ENCODE measurements at regions not wholly inside any gene's neighbourhood (a gene's known extent, or its start where the extent isn't known, plus 50 kb on each side); places are given as distances from the start of the nearest gene placed in this dataset.

DNA sequence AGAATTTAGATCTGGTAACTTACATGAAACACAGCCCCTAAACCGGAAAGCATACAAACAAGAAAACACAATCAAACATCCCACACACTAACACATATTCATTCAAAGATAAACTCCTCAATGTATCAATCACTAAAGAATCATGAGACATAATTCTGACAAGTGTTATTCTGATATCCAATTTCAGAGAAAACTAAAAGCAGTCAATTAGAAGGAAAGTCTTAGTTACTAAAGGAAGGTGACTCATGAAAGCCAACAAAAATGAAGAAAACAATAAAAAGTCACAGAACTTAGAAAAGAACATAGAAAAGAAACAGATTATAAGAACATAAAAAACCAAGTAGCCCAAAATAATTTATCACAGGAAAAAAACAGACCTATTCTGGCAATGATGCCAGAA lies 57.2 kb downstream of the ZZZ3 start:
- no peak overlapping the region for H2BK15ac ChIP-seq (ENCODE audit: low read depth, poor library complexity, severe bottlenecking)
- no peak overlapping the region for H3K23ac ChIP-seq (ENCODE audit: low read length in 2 of 2)
- no peak for DNase-seq
- no peaks in the 10 kb centered on the region for H3K27me3 ChIP-seq (ENCODE audit: control insufficient read depth in 1 of 2, insufficient read depth in 1 of 2, low read length in 2 of 2)
- H2BK12ac ChIP-seq (ENCODE audit: low read length in 2 of 2): no peak overlapping the region
- H3K4ac ChIP-seq (ENCODE audit: low read depth in 1 of 2, low read length in 2 of 2): no peak overlapping the region
- no peaks in the 10 kb centered on the region for H3K4me1 ChIP-seq (ENCODE audit: control insufficient read depth, insufficient read depth, low read depth, low read length)
- no peak overlapping the region for H4K91ac ChIP-seq (ENCODE audit: low read length)
- no peak overlapping the region for H2AK5ac ChIP-seq (ENCODE audit: low read length, severe bottlenecking)
- 89% methylated on average over 1 of the region's 1 CpG for WGBS
- no peak overlapping the region for H2AFZ ChIP-seq (ENCODE audit: low read depth, low read length)
- H2BK5ac ChIP-seq (ENCODE audit: low read depth, low read length, poor library complexity, severe bottlenecking): no peak overlapping the region
- H4K8ac ChIP-seq (ENCODE audit: low read length): no peak overlapping the region
- H2BK120ac ChIP-seq (ENCODE audit: low read depth, low read length): no peak overlapping the region
- H3K79me1 ChIP-seq (replicated peaks; ENCODE audit: low read length, poor library complexity, severe bottlenecking): peaks cover 24% of the 10 kb centered on the region
- no peak overlapping the region for H3K4me2 ChIP-seq (ENCODE audit: low read length, poor library complexity, severe bottlenecking)
- no peaks in the 10 kb centered on the region for H3K9me3 ChIP-seq (ENCODE audit: control insufficient read depth, low read length)
- H3K18ac ChIP-seq (ENCODE audit: low read depth in 1 of 2, low read length in 2 of 2): no peak overlapping the region
- H3K27ac ChIP-seq (ENCODE audit: low read length, poor library complexity, severe bottlenecking): no peak overlapping the region
- no peak overlapping the region for H3K9ac ChIP-seq (ENCODE audit: low read length)
- no peak overlapping the region for H3K14ac ChIP-seq (ENCODE audit: low read length in 2 of 2)
- peaks cover 16 to 72% of the 10 kb centered on the region in 2 experiments for H3K36me3 ChIP-seq (ENCODE audit: control insufficient read depth in 1 of 2, insufficient read depth in 2 of 2, low read depth in 1 of 2, low read length in 2 of 2)
- H3K4me3 ChIP-seq (ENCODE audit: insufficient read depth in 1 of 2, low read depth in 1 of 2, low read length in 2 of 2): no peak overlapping the region

GRCh38 chr1:77624102-77624501 lies 58.4 kb downstream of the ZZZ3 start:
- Histone ChIP-seq H3K14ac (ENCODE audit: low read length in 2 of 2) (no peak overlapping the region), H3K9ac (ENCODE audit: low read length) (no peak overlapping the region), H3K79me1 (replicated peaks; ENCODE audit: low read length, poor library complexity, severe bottlenecking) (peaks cover 18% of the 10 kb centered on the region), H3K4ac (ENCODE audit: low read depth in 1 of 2, low read length in 2 of 2) (no peak overlapping the region), H2BK120ac (ENCODE audit: low read depth, low read length) (no peak overlapping the region), H3K4me1 (ENCODE audit: control insufficient read depth, insufficient read depth, low read depth, low read length) (no peaks in the 10 kb centered on the region), H3K27ac (ENCODE audit: low read length, poor library complexity, severe bottlenecking) (no peak overlapping the region), H3K36me3 (ENCODE audit: control insufficient read depth in 1 of 2, insufficient read depth in 2 of 2, low read depth in 1 of 2, low read length in 2 of 2) (peaks cover 10 to 72% of the 10 kb centered on the region in 2 experiments), H3K4me2 (ENCODE audit: low read length, poor library complexity, severe bottlenecking) (no peak overlapping the region), H2AK5ac (ENCODE audit: low read length, severe bottlenecking) (no peak overlapping the region), H3K9me3 (ENCODE audit: control insufficient read depth, low read length) (no peaks in the 10 kb centered on the region), H2BK15ac (ENCODE audit: low read depth, poor library complexity, severe bottlenecking) (no peak overlapping the region), H3K27me3 (ENCODE audit: control insufficient read depth in 1 of 2, insufficient read depth in 1 of 2, low read length in 2 of 2) (no peaks in the 10 kb centered on the region), H3K18ac (ENCODE audit: low read depth in 1 of 2, low read length in 2 of 2) (no peak overlapping the region), H4K8ac (ENCODE audit: low read length) (no peak overlapping the region), H3K23ac (ENCODE audit: low read length in 2 of 2) (no peak overlapping the region), H2AFZ (ENCODE audit: low read depth, low read length) (no peak overlapping the region), H2BK12ac (ENCODE audit: low read length in 2 of 2) (no peak overlapping the region), H2BK5ac (ENCODE audit: low read depth, low read length, poor library complexity, severe bottlenecking) (no peak overlapping the region), H4K91ac (ENCODE audit: low read length) (no peak overlapping the region), H3K4me3 (ENCODE audit: insufficient read depth in 1 of 2, low read depth in 1 of 2, low read length in 2 of 2) (no peak overlapping the region)
- DNase-seq: no peak

- Histone ChIP-seq H4K91ac (ENCODE audit: low read length) (no peak overlapping the region), H2AK5ac (ENCODE audit: low read length, severe bottlenecking) (no peak overlapping the region), H2BK12ac (ENCODE audit: low read length in 2 of 2) (no peak overlapping the region), H3K4ac (ENCODE audit: low read depth in 1 of 2, low read length in 2 of 2) (no peak overlapping the region), H3K4me1 (ENCODE audit: control insufficient read depth, insufficient read depth, low read depth, low read length) (no peaks in the 10 kb centered on the region), H3K27me3 (ENCODE audit: control insufficient read depth in 1 of 2, insufficient read depth in 1 of 2, low read length in 2 of 2) (no peaks in the 10 kb centered on the region), H3K18ac (ENCODE audit: low read depth in 1 of 2, low read length in 2 of 2) (no peak overlapping the region), H2BK15ac (ENCODE audit: low read depth, poor library complexity, severe bottlenecking) (no peak overlapping the region), H3K27ac (ENCODE audit: low read length, poor library complexity, severe bottlenecking) (no peak overlapping the region), H3K9ac (ENCODE audit: low read length) (no peak overlapping the region), H3K23ac (ENCODE audit: low read length in 2 of 2) (no peak overlapping the region), H3K79me1 (replicated peaks; ENCODE audit: low read length, poor library complexity, severe bottlenecking) (peaks cover 16% of the 10 kb centered on the region), H3K14ac (ENCODE audit: low read length in 2 of 2) (no peak overlapping the region), H2BK120ac (ENCODE audit: low read depth, low read length) (no peak overlapping the region), H3K9me3 (ENCODE audit: control insufficient read depth, low read length) (no peaks in the 10 kb centered on the region), H3K4me3 (ENCODE audit: insufficient read depth in 1 of 2, low read depth in 1 of 2, low read length in 2 of 2) (no peak overlapping the region), H3K36me3 (ENCODE audit: control insufficient read depth in 1 of 2, insufficient read depth in 2 of 2, low read depth in 1 of 2, low read length in 2 of 2) (peaks cover 9 to 74% of the 10 kb centered on the region in 2 experiments), H3K4me2 (ENCODE audit: low read length, poor library complexity, severe bottlenecking) (no peak overlapping the region), H2BK5ac (ENCODE audit: low read depth, low read length, poor library complexity, severe bottlenecking) (no peak overlapping the region), H2AFZ (ENCODE audit: low read depth, low read length) (no peak overlapping the region), H4K8ac (ENCODE audit: low read length) (no peak overlapping the region)
- DNase-seq: no peak
- 100% methylated on average over 2 of the region's 2 CpGs for WGBS
These were observed 59.4 kb downstream of the ZZZ3 start for GRCh38 chr1:77623066-77623465.

DNA sequence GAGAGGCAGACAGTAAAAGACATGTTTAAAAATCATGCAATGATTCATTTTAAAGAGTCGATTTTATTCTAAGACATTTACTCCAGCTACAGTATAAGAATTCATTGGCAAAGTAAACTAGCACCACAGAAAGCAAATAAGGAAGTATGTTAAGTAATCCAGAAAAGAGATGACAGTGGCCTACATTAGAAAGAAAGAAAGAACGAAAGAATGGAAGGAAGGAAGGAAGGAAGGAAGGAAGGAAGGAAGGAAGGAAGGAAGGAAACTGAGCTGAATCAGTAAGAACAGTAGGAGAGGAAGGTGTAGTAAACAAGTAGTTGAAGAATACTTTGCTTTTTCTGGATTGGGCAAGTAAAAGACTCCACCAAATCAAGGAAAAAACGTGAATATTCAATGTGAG lies 62.2 kb downstream of the ZZZ3 start:
- no peak overlapping the region for H2AK5ac ChIP-seq (ENCODE audit: low read length, severe bottlenecking)
- H3K23ac ChIP-seq (ENCODE audit: low read length in 2 of 2): no peak overlapping the region
- no peak overlapping the region for H4K91ac ChIP-seq (ENCODE audit: low read length)
- no peak for DNase-seq
- no peak overlapping the region for H2AFZ ChIP-seq (ENCODE audit: low read depth, low read length)
- H2BK15ac ChIP-seq (ENCODE audit: low read depth, poor library complexity, severe bottlenecking): no peak overlapping the region
- H3K36me3 ChIP-seq (ENCODE audit: control insufficient read depth in 1 of 2, insufficient read depth in 2 of 2, low read depth in 1 of 2, low read length in 2 of 2): peaks cover 9 to 75% of the 10 kb centered on the region in 2 experiments
- no peaks in the 10 kb centered on the region for H3K27me3 ChIP-seq (ENCODE audit: control insufficient read depth in 1 of 2, insufficient read depth in 1 of 2, low read length in 2 of 2)
- H3K9ac ChIP-seq (ENCODE audit: low read length): no peak overlapping the region
- 95% methylated on average over 3 of the region's 3 CpGs for WGBS
- H3K9me3 ChIP-seq (ENCODE audit: control insufficient read depth, low read length): no peaks in the 10 kb centered on the region
- no peak overlapping the region for H3K4me2 ChIP-seq (ENCODE audit: low read length, poor library complexity, severe bottlenecking)
- H3K79me1 ChIP-seq (replicated peaks; ENCODE audit: low read length, poor library complexity, severe bottlenecking): peaks cover 18% of the 10 kb centered on the region
- no peak overlapping the region for H4K8ac ChIP-seq (ENCODE audit: low read length)
- no peak overlapping the region for H3K14ac ChIP-seq (ENCODE audit: low read length in 2 of 2)
- H3K4me3 ChIP-seq (ENCODE audit: insufficient read depth in 1 of 2, low read depth in 1 of 2, low read length in 2 of 2): no peak overlapping the region
- H3K27ac ChIP-seq (ENCODE audit: low read length, poor library complexity, severe bottlenecking): no peak overlapping the region
- H3K18ac ChIP-seq (ENCODE audit: low read depth in 1 of 2, low read length in 2 of 2): no peak overlapping the region
- H2BK120ac ChIP-seq (ENCODE audit: low read depth, low read length): no peak overlapping the region
- no peak overlapping the region for H3K4ac ChIP-seq (ENCODE audit: low read depth in 1 of 2, low read length in 2 of 2)
- H3K4me1 ChIP-seq (ENCODE audit: control insufficient read depth, insufficient read depth, low read depth, low read length): no peaks in the 10 kb centered on the region
- no peak overlapping the region for H2BK5ac ChIP-seq (ENCODE audit: low read depth, low read length, poor library complexity, severe bottlenecking)
- no peak overlapping the region for H2BK12ac ChIP-seq (ENCODE audit: low read length in 2 of 2)

Data from mesenchymal stem cell (in vitro differentiated cells and primary cell).